ENCODE measurements at regions not wholly inside any gene's neighbourhood (a gene's known extent, or its start where the extent isn't known, plus 50 kb on each side); places are given as distances from the start of the nearest gene placed in this dataset.
A peak's percentile ranks its signal among the peaks of the same experiment; 100 is the strongest.
"Not testable (repeated sequence)": the region's sequence is repeated elsewhere in the genome, so short reads cannot be mapped to it uniquely, and the experiment has no call there.

- intact Hi-C loops (cut with DNase I): no loop called here
- DNase-seq: peak in 1 of 42 donors; percentile 25
Measured at GRCh38 chr10:124213899-124214510, 120.6 kb upstream of the CHST15 start.

- intact Hi-C loops (cut with DNase I): no loop called here
- DNase-seq: peak in 1 of 42 donors; percentile 8
Measured at GRCh38 chr10:124213471-124213870, 120.1 kb upstream of the CHST15 start.

- intact Hi-C loops (cut with DNase I): no loop called here
- peak in 1 of 42 donors; percentile 13 for DNase-seq
Measured at GRCh38 chr10:124212702-124213101, 119.3 kb upstream of the CHST15 start.

- intact Hi-C loops (cut with DNase I): no loop called here
- peak in 1 of 42 donors; percentile 26 for DNase-seq
Measured at GRCh38 chr10:124211921-124212320, 118.5 kb upstream of the CHST15 start.

GRCh38 chr10:124210263-124210662 is 116.9 kb upstream of the CHST15 start:
- intact Hi-C loops (cut with DNase I): no loop called here
- DNase-seq: peak in 1 of 42 donors; percentile 9

GRCh38 chr10:124207391-124207790 is 114.0 kb upstream of the CHST15 start:
- intact Hi-C loops (cut with DNase I): no loop called here
- DNase-seq: no peak

GRCh38 chr10:124206616-124207015 is 113.2 kb upstream of the CHST15 start:
- intact Hi-C loops (cut with DNase I): no loop called here
- peak in 1 of 42 donors; percentile 33 for DNase-seq

GRCh38 chr10:124205432-124205831 is 112.0 kb upstream of the CHST15 start:
- peak in 1 of 42 donors; percentile 29 for DNase-seq
- intact Hi-C loops (cut with DNase I): no loop called here

- peak in 1 of 42 donors; percentile 35 for DNase-seq
- intact Hi-C loops (cut with DNase I): no loop called here
Measured at GRCh38 chr10:124204726-124205125, 111.3 kb upstream of the CHST15 start.

- peak in 1 of 42 donors; percentile 30 for DNase-seq
- intact Hi-C loops (cut with DNase I): no loop called here
Measured at GRCh38 chr10:124200011-124200410, 106.6 kb upstream of the CHST15 start.

GRCh38 chr10:124198871-124199270 is 105.5 kb upstream of the CHST15 start:
- DNase-seq: no peak
- intact Hi-C loops (cut with DNase I): no loop called here

- intact Hi-C loops (cut with DNase I): no loop called here
- no peak for DNase-seq
Measured at GRCh38 chr10:124198125-124198501, 104.7 kb upstream of the CHST15 start.

GRCh38 chr10:124197371-124198124 is 104.2 kb upstream of the CHST15 start:
- DNase-seq: peak in 39 of 42 donors; percentile 10 to 66 (median 36)
- intact Hi-C loops (cut with DNase I): no loop called here

- intact Hi-C loops (cut with DNase I): no loop called here
- peak in 1 of 42 donors; percentile 9 for DNase-seq
Measured at GRCh38 chr10:124196659-124197058, 103.3 kb upstream of the CHST15 start.

GRCh38 chr10:124194199-124194824 is 100.9 kb upstream of the CHST15 start:
- peak in 1 of 42 donors; percentile 15 for DNase-seq
- intact Hi-C loops (cut with DNase I): no loop called here

- intact Hi-C loops (cut with DNase I): no loop called here
- DNase-seq: peak in 1 of 42 donors; percentile 7
Measured at GRCh38 chr10:124193309-124193696, 99.9 kb upstream of the CHST15 start.

- intact Hi-C loops (cut with DNase I): not testable (repeated sequence)
- peak in 1 of 42 donors; percentile 3 for DNase-seq
Measured at GRCh38 chr10:124192664-124193308, 99.4 kb upstream of the CHST15 start.

GRCh38 chr10:124190476-124190875 is 97.1 kb upstream of the CHST15 start:
- DNase-seq; intact Hi-C loops (cut with DNase I): not testable (repeated sequence)

GRCh38 chr10:124186956-124187355 is 93.6 kb upstream of the CHST15 start:
- intact Hi-C loops (cut with DNase I): no loop called here

GRCh38 chr10:124185084-124185483 is 91.7 kb upstream of the CHST15 start:
- intact Hi-C loops (cut with DNase I): no loop called here
- DNase-seq: no peak

More at GRCh38 chr10:124186956-124187355, 93.6 kb upstream of the CHST15 start:
- no peak for DNase-seq

All from head of caudate nucleus (tissue), 42 donors.